Esophagus squamous epithelium (tissue), 4 donors: ENCODE measurements at regions not wholly inside any gene's neighbourhood (a gene's known extent, or its start where the extent isn't known, plus 50 kb on each side); places are given as distances from the start of the nearest gene placed in this dataset.

ENCODE experiments used
- POLR2A ChIP-seq, 4 donors: fragments of 450-650 bp; IDR thresholded peaks; one replicate each; pipeline ENCODE4 v1.6.1; 2017; ENCODE audit warnings: antibody characterized with exemption in 4 of 4, mild to moderate bottlenecking in 4 of 4, moderate library complexity in 3 of 4
- TF ChIP-seq, protein P1 (sequence below), 6 experiments: fragments of 450-650 bp in 4 of 6; fragments of 200-600 bp in 2 of 6; sonication (generic) in 2 of 6; IDR thresholded peaks; one replicate each; pipeline ENCODE4 v1.5.1; 2016 to 2019; ENCODE audit warnings: antibody characterized with exemption in 6 of 6, mild to moderate bottlenecking in 4 of 6, moderate library complexity in 4 of 6

DNA sequence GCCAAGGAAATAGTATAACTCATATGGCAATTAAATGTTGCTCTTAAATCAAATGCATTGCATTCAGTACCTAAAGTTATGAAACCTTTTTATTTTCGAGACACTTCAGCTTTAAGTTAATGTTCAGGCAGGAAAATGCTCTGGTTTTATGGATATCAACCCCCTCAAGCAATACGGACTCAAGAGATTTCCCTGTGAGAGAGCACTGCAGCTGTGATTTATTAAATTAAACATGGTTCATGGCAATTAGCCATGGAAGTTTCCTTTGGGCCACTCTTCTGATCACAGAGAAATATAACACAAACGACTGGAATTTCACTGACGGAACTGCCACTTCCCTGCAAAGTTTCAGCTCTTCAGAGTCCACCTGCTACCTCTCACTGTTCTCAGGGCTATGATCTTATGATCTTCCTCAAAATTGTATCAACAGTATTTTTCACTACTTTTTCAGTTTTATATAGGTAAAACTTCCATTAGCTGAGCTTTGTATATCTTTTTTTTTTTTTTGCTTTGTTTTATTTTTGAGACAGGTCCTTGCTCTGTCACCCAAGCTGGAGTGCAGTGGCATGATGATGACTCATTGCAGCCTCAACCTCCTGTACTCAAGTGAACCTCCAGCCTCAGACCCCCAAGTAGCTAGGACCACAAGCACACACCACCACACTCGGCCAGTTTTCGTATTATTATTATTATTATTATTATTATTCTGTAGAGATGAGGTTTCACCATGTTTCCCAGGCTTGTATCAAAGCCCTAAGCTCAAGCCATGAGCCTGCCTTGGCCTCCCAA, 923.1 kb upstream of the TMPRSS15 start:
- TF ChIP-seq, protein P1, sequence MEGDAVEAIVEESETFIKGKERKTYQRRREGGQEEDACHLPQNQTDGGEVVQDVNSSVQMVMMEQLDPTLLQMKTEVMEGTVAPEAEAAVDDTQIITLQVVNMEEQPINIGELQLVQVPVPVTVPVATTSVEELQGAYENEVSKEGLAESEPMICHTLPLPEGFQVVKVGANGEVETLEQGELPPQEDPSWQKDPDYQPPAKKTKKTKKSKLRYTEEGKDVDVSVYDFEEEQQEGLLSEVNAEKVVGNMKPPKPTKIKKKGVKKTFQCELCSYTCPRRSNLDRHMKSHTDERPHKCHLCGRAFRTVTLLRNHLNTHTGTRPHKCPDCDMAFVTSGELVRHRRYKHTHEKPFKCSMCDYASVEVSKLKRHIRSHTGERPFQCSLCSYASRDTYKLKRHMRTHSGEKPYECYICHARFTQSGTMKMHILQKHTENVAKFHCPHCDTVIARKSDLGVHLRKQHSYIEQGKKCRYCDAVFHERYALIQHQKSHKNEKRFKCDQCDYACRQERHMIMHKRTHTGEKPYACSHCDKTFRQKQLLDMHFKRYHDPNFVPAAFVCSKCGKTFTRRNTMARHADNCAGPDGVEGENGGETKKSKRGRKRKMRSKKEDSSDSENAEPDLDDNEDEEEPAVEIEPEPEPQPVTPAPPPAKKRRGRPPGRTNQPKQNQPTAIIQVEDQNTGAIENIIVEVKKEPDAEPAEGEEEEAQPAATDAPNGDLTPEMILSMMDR (IDR thresholded peaks at IDR 0.05), result no peak
- TF ChIP-seq POLR2A (IDR thresholded peaks at IDR 0.05), result no peak
